GM23338 (cell line): ENCODE measurements at regions not wholly inside any gene's neighbourhood (a gene's known extent, or its start where the extent isn't known, plus 50 kb on each side); places are given as distances from the start of the nearest gene placed in this dataset.

ENCODE experiments used
- ATAC-seq: fragments of 200-7000 bp; cut with Tn5 transposase; 3 replicates; pipeline ENCODE4 v1.9.1; 2020
- DNase-seq: peaks from one replicate; pipeline ENCODE4 v3.0.0-alpha.2; 2015; ENCODE audit warnings: low spot score
- H2AFZ ChIP-seq: fragments of 200-600 bp; sonication (generic); 2 replicates; pipeline ENCODE4 v1.8.0; 2016; ENCODE audit warnings: antibody characterized with exemption, mild to moderate bottlenecking, moderate library complexity
- H3F3A ChIP-seq: fragments of 200-600 bp; sonication (generic); replicated peaks from 2 replicates; pipeline ENCODE4 v1.8.0; 2017; ENCODE audit warnings: antibody characterized with exemption, mixed run types, low read depth
- H3K27ac ChIP-seq: fragments of 200-600 bp; sonication (generic); 2 replicates; pipeline ENCODE4 v1.6.1; 2016; ENCODE audit warnings: low read depth
- H3K27me3 ChIP-seq: fragments of 200-600 bp; sonication (generic); 2 replicates; pipeline ENCODE4 v1.8.0; 2016; ENCODE audit warnings: mild to moderate bottlenecking, mixed run types, moderate library complexity; ENCODE audit not compliant: insufficient read depth
- H3K36me3 ChIP-seq: fragments of 200-600 bp; sonication (generic); 2 replicates; pipeline ENCODE4 v1.8.0; 2016; ENCODE audit warnings: mild to moderate bottlenecking; ENCODE audit not compliant: insufficient read depth
- H3K4me1 ChIP-seq: fragments of 200-600 bp; sonication (generic); 2 replicates; pipeline ENCODE4 v1.8.0; 2016; ENCODE audit warnings: mild to moderate bottlenecking, moderate library complexity; ENCODE audit not compliant: insufficient read depth
- H3K4me2 ChIP-seq: fragments of 200-600 bp; sonication (generic); 2 replicates; pipeline ENCODE4 v1.7.1; 2017; ENCODE audit warnings: mixed run types
- H3K4me3 ChIP-seq: fragments of 200-600 bp; sonication (generic); 2 replicates; pipeline ENCODE4 v1.6.1; 2016; ENCODE audit warnings: mixed run types
- H3K79me2 ChIP-seq: fragments of 200-600 bp; sonication (generic); replicated peaks from 2 replicates; pipeline ENCODE4 v1.8.0; 2017; ENCODE audit warnings: mild to moderate bottlenecking; ENCODE audit not compliant: insufficient read depth
- H3K9me2 ChIP-seq: fragments of 200-600 bp; sonication (generic); 2 replicates; pipeline ENCODE4 v1.8.0; 2017; ENCODE audit not compliant: insufficient read depth
- H4K20me1 ChIP-seq: fragments of 200-600 bp; sonication (generic); replicated peaks from 2 replicates; pipeline ENCODE4 v1.8.0; 2017; ENCODE audit warnings: mild to moderate bottlenecking; ENCODE audit not compliant: insufficient read depth
- H3K27ac Mint-ChIP-seq: 2 replicates; pipeline ENCODE4 v1.8.0; 2020; ENCODE audit warnings: inconsistent platforms, mild to moderate bottlenecking, moderate library complexity, mixed read lengths
- H3K27me3 Mint-ChIP-seq: 3 replicates; pipeline ENCODE4 v1.8.0; 2022; ENCODE audit warnings: low read depth, mild to moderate bottlenecking, moderate library complexity, mixed read lengths, inconsistent platforms; ENCODE audit not compliant: insufficient read depth, poor library complexity
- H3K36me3 Mint-ChIP-seq: 3 replicates; pipeline ENCODE4 v1.8.0; 2021; ENCODE audit warnings: low read depth, mild to moderate bottlenecking, inconsistent platforms, moderate library complexity, mixed read lengths
- H3K4me1 Mint-ChIP-seq: 3 replicates; pipeline ENCODE4 v1.8.0; 2020; ENCODE audit warnings: mild to moderate bottlenecking, inconsistent platforms, mixed read lengths
- H3K4me3 Mint-ChIP-seq: 3 replicates; pipeline ENCODE4 v1.8.0; 2021; ENCODE audit warnings: moderate library complexity, mild to moderate bottlenecking, inconsistent platforms, mixed read lengths
- H3K9me3 Mint-ChIP-seq: 3 replicates; pipeline ENCODE4 v1.8.0; 2020; ENCODE audit warnings: moderate library complexity, mild to moderate bottlenecking, inconsistent platforms, mixed read lengths
- CREB1 ChIP-seq: fragments of 250-450 bp; sonication (Bioruptor Pico); IDR thresholded peaks from 2 replicates; pipeline ENCODE4 v1.5.0; 2020; ENCODE audit warnings: low read depth, mild to moderate bottlenecking, moderate library complexity
- EZH2 ChIP-seq: fragments of 200-600 bp; sonication (generic); IDR thresholded peaks from one replicate; pipeline ENCODE4 v1.8.0; 2017; ENCODE audit warnings: antibody characterized with exemption, mild to moderate bottlenecking, low read depth; ENCODE audit not compliant: unreplicated experiment
- EZH2phosphoT487 ChIP-seq: fragments of 200-600 bp; sonication (generic); IDR thresholded peaks from one replicate; pipeline ENCODE4 v1.8.1; 2018; ENCODE audit warnings: antibody characterized with exemption; ENCODE audit not compliant: unreplicated experiment
- NANOG ChIP-seq: IDR thresholded peaks from 2 replicates; pipeline ENCODE4 v1.6.1; 2016; ENCODE audit warnings: antibody characterized with exemption, borderline replicate concordance
- ZNF114 ChIP-seq: fragments of 250-450 bp; sonication (Bioruptor Pico); IDR thresholded peaks from 2 replicates; pipeline ENCODE4 v1.5.0; 2020; ENCODE audit warnings: mild to moderate bottlenecking, moderate library complexity
- TF ChIP-seq, protein P1 (sequence below): IDR thresholded peaks from one replicate; pipeline ENCODE4 v1.6.1; 2018; ENCODE audit warnings: antibody characterized with exemption; ENCODE audit not compliant: unreplicated experiment
- TF ChIP-seq, protein P2 (sequence below), 2 experiments: fragments of 200-600 bp in 1 of 2; sonication (generic) in 1 of 2; conservative IDR thresholded peaks; 2 replicates each; pipeline versions ENCODE4 v1.5.1 to v1.6.1; 2016 to 2017; ENCODE audit warnings: antibody characterized with exemption in 2 of 2, low read depth in 2 of 2, mild to moderate bottlenecking in 2 of 2, moderate library complexity in 1 of 2
- TF ChIP-seq, protein P3 (sequence below): IDR thresholded peaks from 2 replicates; pipeline ENCODE4 v1.6.1; 2016; ENCODE audit warnings: antibody characterized with exemption

DNA sequence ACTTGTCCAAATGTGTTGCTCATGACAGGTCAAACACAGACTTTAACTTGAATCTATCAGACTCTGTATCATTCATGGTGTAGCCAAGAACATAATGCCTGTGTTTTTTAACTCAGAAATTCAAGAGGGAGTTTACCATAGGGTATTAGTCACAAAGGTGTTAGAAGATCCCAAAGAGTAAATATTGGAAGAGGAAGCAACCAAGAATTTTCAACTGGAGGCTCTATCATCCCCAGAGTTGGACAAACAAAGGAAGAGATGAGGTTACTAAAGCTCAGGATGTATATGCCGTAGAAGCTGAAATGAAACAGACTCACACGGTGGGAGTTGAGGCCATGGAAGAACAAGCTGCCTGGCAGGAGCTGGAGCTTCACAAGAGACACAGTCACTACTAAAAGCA lies 116.2 kb upstream of the COL8A1 start:
- Histone ChIP-seq H3K27ac (no peak overlapping the region), H3K9me2 (no peaks in the 10 kb centered on the region), H3K4me3 (no peak overlapping the region), H3K36me3 (no peaks in the 10 kb centered on the region), H2AFZ (no peak overlapping the region), H4K20me1 (no peaks in the 10 kb centered on the region), H3K79me2 (no peaks in the 10 kb centered on the region), H3F3A (no peaks in the 10 kb centered on the region), H3K27me3 (no peaks in the 10 kb centered on the region), H3K4me2 (no peak overlapping the region), H3K4me1 (peaks cover 6% of the 10 kb centered on the region)
- H3K4me3 Mint-ChIP-seq = no peak overlapping the region
- H3K27ac Mint-ChIP-seq = no peak overlapping the region
- no peak for ATAC-seq
- no peaks in the 10 kb centered on the region for H3K36me3 Mint-ChIP-seq
- no peaks in the 10 kb centered on the region; the same call in 2 of the 3 replicates for H3K9me3 Mint-ChIP-seq
- TF ChIP-seq EZH2 = no peak
- TF ChIP-seq EZH2phosphoT487 = no peak
- TF ChIP-seq, protein P1, sequence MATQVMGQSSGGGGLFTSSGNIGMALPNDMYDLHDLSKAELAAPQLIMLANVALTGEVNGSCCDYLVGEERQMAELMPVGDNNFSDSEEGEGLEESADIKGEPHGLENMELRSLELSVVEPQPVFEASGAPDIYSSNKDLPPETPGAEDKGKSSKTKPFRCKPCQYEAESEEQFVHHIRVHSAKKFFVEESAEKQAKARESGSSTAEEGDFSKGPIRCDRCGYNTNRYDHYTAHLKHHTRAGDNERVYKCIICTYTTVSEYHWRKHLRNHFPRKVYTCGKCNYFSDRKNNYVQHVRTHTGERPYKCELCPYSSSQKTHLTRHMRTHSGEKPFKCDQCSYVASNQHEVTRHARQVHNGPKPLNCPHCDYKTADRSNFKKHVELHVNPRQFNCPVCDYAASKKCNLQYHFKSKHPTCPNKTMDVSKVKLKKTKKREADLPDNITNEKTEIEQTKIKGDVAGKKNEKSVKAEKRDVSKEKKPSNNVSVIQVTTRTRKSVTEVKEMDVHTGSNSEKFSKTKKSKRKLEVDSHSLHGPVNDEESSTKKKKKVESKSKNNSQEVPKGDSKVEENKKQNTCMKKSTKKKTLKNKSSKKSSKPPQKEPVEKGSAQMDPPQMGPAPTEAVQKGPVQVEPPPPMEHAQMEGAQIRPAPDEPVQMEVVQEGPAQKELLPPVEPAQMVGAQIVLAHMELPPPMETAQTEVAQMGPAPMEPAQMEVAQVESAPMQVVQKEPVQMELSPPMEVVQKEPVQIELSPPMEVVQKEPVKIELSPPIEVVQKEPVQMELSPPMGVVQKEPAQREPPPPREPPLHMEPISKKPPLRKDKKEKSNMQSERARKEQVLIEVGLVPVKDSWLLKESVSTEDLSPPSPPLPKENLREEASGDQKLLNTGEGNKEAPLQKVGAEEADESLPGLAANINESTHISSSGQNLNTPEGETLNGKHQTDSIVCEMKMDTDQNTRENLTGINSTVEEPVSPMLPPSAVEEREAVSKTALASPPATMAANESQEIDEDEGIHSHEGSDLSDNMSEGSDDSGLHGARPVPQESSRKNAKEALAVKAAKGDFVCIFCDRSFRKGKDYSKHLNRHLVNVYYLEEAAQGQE = no peak
- TF ChIP-seq CREB1 (CRISPR knock-in tag) = no peak
- TF ChIP-seq, protein P2, sequence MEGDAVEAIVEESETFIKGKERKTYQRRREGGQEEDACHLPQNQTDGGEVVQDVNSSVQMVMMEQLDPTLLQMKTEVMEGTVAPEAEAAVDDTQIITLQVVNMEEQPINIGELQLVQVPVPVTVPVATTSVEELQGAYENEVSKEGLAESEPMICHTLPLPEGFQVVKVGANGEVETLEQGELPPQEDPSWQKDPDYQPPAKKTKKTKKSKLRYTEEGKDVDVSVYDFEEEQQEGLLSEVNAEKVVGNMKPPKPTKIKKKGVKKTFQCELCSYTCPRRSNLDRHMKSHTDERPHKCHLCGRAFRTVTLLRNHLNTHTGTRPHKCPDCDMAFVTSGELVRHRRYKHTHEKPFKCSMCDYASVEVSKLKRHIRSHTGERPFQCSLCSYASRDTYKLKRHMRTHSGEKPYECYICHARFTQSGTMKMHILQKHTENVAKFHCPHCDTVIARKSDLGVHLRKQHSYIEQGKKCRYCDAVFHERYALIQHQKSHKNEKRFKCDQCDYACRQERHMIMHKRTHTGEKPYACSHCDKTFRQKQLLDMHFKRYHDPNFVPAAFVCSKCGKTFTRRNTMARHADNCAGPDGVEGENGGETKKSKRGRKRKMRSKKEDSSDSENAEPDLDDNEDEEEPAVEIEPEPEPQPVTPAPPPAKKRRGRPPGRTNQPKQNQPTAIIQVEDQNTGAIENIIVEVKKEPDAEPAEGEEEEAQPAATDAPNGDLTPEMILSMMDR (conservative IDR thresholded peaks at IDR 0.05; ENCODE audit: low read depth in 2 of 2) = no peak
- TF ChIP-seq NANOG = no peak
- TF ChIP-seq, protein P3, sequence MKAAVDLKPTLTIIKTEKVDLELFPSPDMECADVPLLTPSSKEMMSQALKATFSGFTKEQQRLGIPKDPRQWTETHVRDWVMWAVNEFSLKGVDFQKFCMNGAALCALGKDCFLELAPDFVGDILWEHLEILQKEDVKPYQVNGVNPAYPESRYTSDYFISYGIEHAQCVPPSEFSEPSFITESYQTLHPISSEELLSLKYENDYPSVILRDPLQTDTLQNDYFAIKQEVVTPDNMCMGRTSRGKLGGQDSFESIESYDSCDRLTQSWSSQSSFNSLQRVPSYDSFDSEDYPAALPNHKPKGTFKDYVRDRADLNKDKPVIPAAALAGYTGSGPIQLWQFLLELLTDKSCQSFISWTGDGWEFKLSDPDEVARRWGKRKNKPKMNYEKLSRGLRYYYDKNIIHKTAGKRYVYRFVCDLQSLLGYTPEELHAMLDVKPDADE = no peak
- H3K4me1 Mint-ChIP-seq = peaks cover 4% of the 10 kb centered on the region; the same call in 2 of the 3 replicates
- DNase-seq = no peak
- H3K27me3 Mint-ChIP-seq = peaks cover 1% of the 10 kb centered on the region

DNA sequence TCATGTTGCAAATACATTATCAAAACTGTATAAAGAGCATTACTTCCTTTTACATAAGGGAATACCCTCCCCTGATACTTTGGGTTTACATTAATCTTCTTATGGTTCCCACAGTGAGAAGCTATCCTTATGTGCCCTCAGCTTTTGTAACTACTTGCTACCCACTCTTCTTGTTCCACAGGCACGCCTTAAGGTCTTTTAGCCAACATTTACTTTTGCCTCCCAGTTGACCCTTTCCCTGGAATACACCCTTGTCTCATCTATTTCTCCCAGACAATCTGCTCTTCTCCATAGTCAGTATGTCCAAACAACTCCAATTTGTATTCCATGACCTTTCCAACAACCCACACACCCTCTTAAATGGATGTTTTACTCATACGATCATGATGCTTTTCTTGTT lies 116.8 kb upstream of the COL8A1 start:
- H3K36me3 Mint-ChIP-seq = no peaks in the 10 kb centered on the region
- no peak overlapping the region for H3K4me3 ChIP-seq
- H3K27me3 Mint-ChIP-seq = peaks cover 1% of the 10 kb centered on the region
- H3K9me3 Mint-ChIP-seq = no peaks in the 10 kb centered on the region; the same call in 2 of the 3 replicates
- H4K20me1 ChIP-seq = no peaks in the 10 kb centered on the region
- no peak for TF ChIP-seq ZNF114
- H2AFZ ChIP-seq = no peak overlapping the region
- ATAC-seq (no peak), DNase-seq (no peak)
- no peak overlapping the region for H3K4me2 ChIP-seq
- H3K79me2 ChIP-seq = no peaks in the 10 kb centered on the region
- no peaks in the 10 kb centered on the region for H3F3A ChIP-seq
- no peak overlapping the region for H3K4me3 Mint-ChIP-seq
- H3K9me2 ChIP-seq = no peaks in the 10 kb centered on the region
- no peak overlapping the region for H3K27ac Mint-ChIP-seq
- H3K36me3 ChIP-seq = no peaks in the 10 kb centered on the region
- H3K4me1 ChIP-seq = no peaks in the 10 kb centered on the region; the same call in 1 of the 2 replicates
- H3K4me1 Mint-ChIP-seq = no peaks in the 10 kb centered on the region; the same call in 2 of the 3 replicates
- no peak overlapping the region for H3K27ac ChIP-seq
- no peaks in the 10 kb centered on the region for H3K27me3 ChIP-seq
